ENCODE measurements at regions not wholly inside any gene's neighbourhood (a gene's known extent, or its start where the extent isn't known, plus 50 kb on each side); places are given as distances from the start of the nearest gene placed in this dataset.
"Not testable (repeated sequence)": the region's sequence is repeated elsewhere in the genome, so short reads cannot be mapped to it uniquely, and the experiment has no call there.

GRCh38 chr10:33067481-33067880, 109.5 kb upstream of the ITGB1 start:
- no peak for DNase-seq

- DNase-seq, result no peak
Measured at GRCh38 chr10:33066558-33067236, 108.7 kb upstream of the ITGB1 start.

GRCh38 chr10:33065111-33065510, 107.1 kb upstream of the ITGB1 start:
- DNase-seq, result no peak

- no peak for DNase-seq
Measured at GRCh38 chr10:33064706-33065105, 106.7 kb upstream of the ITGB1 start.

- no peak for DNase-seq
Measured at GRCh38 chr10:33057620-33058019, 99.6 kb upstream of the ITGB1 start.

- no peak for DNase-seq
Measured at GRCh38 chr10:33056828-33057596, 99.0 kb upstream of the ITGB1 start.

GRCh38 chr10:33055625-33056024, 97.6 kb upstream of the ITGB1 start:
- DNase-seq, result no peak

- DNase-seq, result no peak
Measured at GRCh38 chr10:33052915-33053810, 95.1 kb upstream of the ITGB1 start.

GRCh38 chr10:33052263-33052875, 94.3 kb upstream of the ITGB1 start:
- no peak for DNase-seq

- not testable (repeated sequence) for DNase-seq
Measured at GRCh38 chr10:33049963-33050920, 92.2 kb upstream of the ITGB1 start.

- DNase-seq, result no peak
Measured at GRCh38 chr10:33048223-33048622, 90.2 kb upstream of the ITGB1 start.

GRCh38 chr10:33047655-33048054, 89.6 kb upstream of the ITGB1 start:
- DNase-seq, result no peak

GRCh38 chr10:33046792-33047191, 88.8 kb upstream of the ITGB1 start:
- no peak for DNase-seq

GRCh38 chr10:33045421-33045820, 87.4 kb upstream of the ITGB1 start:
- no peak for DNase-seq

GRCh38 chr10:33042565-33042964, 84.5 kb upstream of the ITGB1 start:
- no peak for DNase-seq

GRCh38 chr10:33041783-33042437, 83.9 kb upstream of the ITGB1 start:
- DNase-seq, result no peak

GRCh38 chr10:33040436-33040835, 82.4 kb upstream of the ITGB1 start:
- no peak for DNase-seq

- no peak for DNase-seq
Measured at GRCh38 chr10:33039181-33039580, 81.2 kb upstream of the ITGB1 start.

- DNase-seq, result no peak
Measured at GRCh38 chr10:33038672-33039071, 80.6 kb upstream of the ITGB1 start.

- DNase-seq, result no peak
Measured at GRCh38 chr10:33037726-33038125, 79.7 kb upstream of the ITGB1 start.

GRCh38 chr10:33036670-33037069, 78.6 kb upstream of the ITGB1 start:
- DNase-seq, result no peak
